Ammon's horn (tissue), 1 donor: ENCODE measurements at regions not wholly inside any gene's neighbourhood (a gene's known extent, or its start where the extent isn't known, plus 50 kb on each side); places are given as distances from the start of the nearest gene placed in this dataset.
A peak's percentile ranks its signal among the peaks of the same experiment; 100 is the strongest.
"Not testable (repeated sequence)": the region's sequence is repeated elsewhere in the genome, so short reads cannot be mapped to it uniquely, and the experiment has no call there.

Experiments used
- DNase-seq: peaks from one replicate; pipeline ENCODE4 v3.0.0-alpha.2; 2016; ENCODE audit warnings: low spot score

GRCh38 chr4:102210806-102211205, 134.5 kb downstream of the SLC39A8 start:
- not testable (repeated sequence) for DNase-seq

GRCh38 chr4:102204634-102205033, 140.6 kb downstream of the SLC39A8 start:
- not testable (repeated sequence) for DNase-seq

- DNase-seq, result no peak
Observed at GRCh38 chr4:102196221-102196620, 149.1 kb downstream of the SLC39A8 start.

GRCh38 chr4:102193145-102193544, 152.1 kb downstream of the SLC39A8 start:
- DNase-seq, result no peak

GRCh38 chr4:102180046-102180445, 165.2 kb downstream of the SLC39A8 start:
- no peak for DNase-seq

- no peak for DNase-seq
Observed at GRCh38 chr4:102174719-102175189, 170.5 kb downstream of the SLC39A8 start.

- no peak for DNase-seq
Observed at GRCh38 chr4:102172341-102172740, 172.9 kb downstream of the SLC39A8 start.

- no peak for DNase-seq
Observed at GRCh38 chr4:102170910-102171309, 174.4 kb downstream of the SLC39A8 start.

- DNase-seq, result peak; percentile 75
Observed at GRCh38 chr4:102169345-102169744, 175.9 kb downstream of the SLC39A8 start.

- peak; percentile 16 for DNase-seq
Observed at GRCh38 chr4:102168580-102168979, 176.7 kb downstream of the SLC39A8 start.

- DNase-seq, result no peak
Observed at GRCh38 chr4:102165584-102165983, 179.7 kb downstream of the SLC39A8 start.

- no peak for DNase-seq
Observed at GRCh38 chr4:102163404-102164140, 181.7 kb downstream of the SLC39A8 start.

GRCh38 chr4:102157984-102158383, 187.3 kb downstream of the SLC39A8 start:
- no peak for DNase-seq

GRCh38 chr4:102153391-102153790, 191.9 kb downstream of the SLC39A8 start:
- DNase-seq, result no peak

- no peak for DNase-seq
Observed at GRCh38 chr4:102151696-102152095, 193.6 kb downstream of the SLC39A8 start.

- DNase-seq, result no peak
Observed at GRCh38 chr4:102143433-102143832, 201.8 kb downstream of the SLC39A8 start.

GRCh38 chr4:102141842-102142241, 203.4 kb downstream of the SLC39A8 start:
- DNase-seq, result no peak

- no peak for DNase-seq
Observed at GRCh38 chr4:102139932-102140331, 205.3 kb downstream of the SLC39A8 start.

GRCh38 chr4:102139132-102139573, 206.1 kb downstream of the SLC39A8 start:
- no peak for DNase-seq

GRCh38 chr4:102137217-102137616, 208.1 kb downstream of the SLC39A8 start:
- no peak for DNase-seq

- DNase-seq, result no peak
Observed at GRCh38 chr4:102129810-102130209, 215.5 kb downstream of the SLC39A8 start.
